Fibroblast of the aortic adventitia (primary cell): ENCODE measurements at regions not wholly inside any gene's neighbourhood (a gene's known extent, or its start where the extent isn't known, plus 50 kb on each side); places are given as distances from the start of the nearest gene placed in this dataset.
A peak's percentile ranks its signal among the peaks of the same experiment; 100 is the strongest.

ENCODE experiments used
- DNase-seq: peaks from one replicate; pipeline ENCODE4 v3.0.0-alpha.2; 2010; ENCODE audit warnings: low read depth
- H3K4me3 ChIP-seq: 2 replicates; pipeline ENCODE4 v1.5.1; 2011; ENCODE audit warnings: low read depth, mild to moderate bottlenecking, control low read depth, low read length, moderate library complexity
- CTCF ChIP-seq: IDR thresholded peaks from 2 replicates; pipeline ENCODE4 v1.5.1; 2011; ENCODE audit warnings: mild to moderate bottlenecking, low read length, control low read depth, inconsistent platforms; ENCODE audit not compliant: insufficient read depth

GRCh38 chr1:219391297-219391696 lies 217.6 kb downstream of the LYPLAL1 start:
- no peak for DNase-seq
- no peak overlapping the region for H3K4me3 ChIP-seq
- TF ChIP-seq CTCF: no peak

GRCh38 chr1:219387211-219387610 lies 213.5 kb downstream of the LYPLAL1 start:
- DNase-seq: no peak
- no peak for TF ChIP-seq CTCF
- no peak overlapping the region for H3K4me3 ChIP-seq

GRCh38 chr1:219385787-219386427 lies 212.2 kb downstream of the LYPLAL1 start:
- DNase-seq: peak; percentile 78
- H3K4me3 ChIP-seq: no peak overlapping the region

GRCh38 chr1:219383281-219383680 lies 209.6 kb downstream of the LYPLAL1 start:
- no peak for TF ChIP-seq CTCF
- H3K4me3 ChIP-seq: no peak overlapping the region
- no peak for DNase-seq

More at GRCh38 chr1:219385787-219386427, 212.2 kb downstream of the LYPLAL1 start:
- peak; percentile 79 for TF ChIP-seq CTCF

GRCh38 chr1:219381396-219381795 lies 207.7 kb downstream of the LYPLAL1 start:
- DNase-seq: no peak
- H3K4me3 ChIP-seq: no peak overlapping the region
- TF ChIP-seq CTCF: no peak

- DNase-seq: no peak
- TF ChIP-seq CTCF: no peak
- H3K4me3 ChIP-seq: no peak overlapping the region
Measured at GRCh38 chr1:219380463-219380862, 206.8 kb downstream of the LYPLAL1 start.

GRCh38 chr1:219379691-219380090 lies 206.0 kb downstream of the LYPLAL1 start:
- H3K4me3 ChIP-seq: no peak overlapping the region
- no peak for TF ChIP-seq CTCF
- DNase-seq: no peak
